IMR-90 (cell line): ENCODE measurements at regions not wholly inside any gene's neighbourhood (a gene's known extent, or its start where the extent isn't known, plus 50 kb on each side); places are given as distances from the start of the nearest gene placed in this dataset.
"Not testable (repeated sequence)": the region's sequence is repeated elsewhere in the genome, so short reads cannot be mapped to it uniquely, and the experiment has no call there.

ENCODE experiments used
- BHLHE40 ChIP-seq: fragments of 150-350 bp; IDR thresholded peaks from 2 replicates; pipeline ENCODE4 v1.6.1; 2016; ENCODE audit warnings: mild to moderate bottlenecking, low read depth, low read length
- CEBPB ChIP-seq: IDR thresholded peaks from 2 replicates; pipeline ENCODE4 v1.6.1; 2012; ENCODE audit warnings: low read depth, low read length, improper control_type of control experiment
- CHD1 ChIP-seq: IDR thresholded peaks from 2 replicates; pipeline ENCODE4 v1.6.1; 2012; ENCODE audit warnings: low read depth, low read length, improper control_type of control experiment
- CTCF ChIP-seq: conservative IDR thresholded peaks from 2 replicates; pipeline ENCODE4 v1.5.1; 2012; ENCODE audit warnings: mild to moderate bottlenecking, low read depth, low read length, improper control_type of control experiment
- ELK1 ChIP-seq: fragments of 150-350 bp; IDR thresholded peaks from 2 replicates; pipeline ENCODE4 v1.6.1; 2016; ENCODE audit warnings: low read depth, mild to moderate bottlenecking, low read length, moderate library complexity, borderline replicate concordance
- FOS ChIP-seq: fragments of 150-350 bp; IDR thresholded peaks from 2 replicates; pipeline ENCODE4 v1.6.1; 2016; ENCODE audit warnings: low read depth, low read length
- MAZ ChIP-seq: IDR thresholded peaks from 2 replicates; pipeline ENCODE4 v1.6.1; 2012; ENCODE audit warnings: low read depth, mild to moderate bottlenecking, low read length, improper control_type of control experiment, moderate library complexity, borderline replicate concordance
- MXI1 ChIP-seq: IDR thresholded peaks from 2 replicates; pipeline ENCODE4 v1.6.1; 2012; ENCODE audit warnings: low read depth, mild to moderate bottlenecking, low read length, moderate library complexity, borderline replicate concordance
- NFE2L2 ChIP-seq: fragments of 150-350 bp; IDR thresholded peaks from 2 replicates; pipeline ENCODE4 v1.6.1; 2016; ENCODE audit warnings: low read depth, mild to moderate bottlenecking, low read length
- POLR2A ChIP-seq: IDR thresholded peaks from 2 replicates; pipeline ENCODE4 v1.6.1; 2012; ENCODE audit warnings: mild to moderate bottlenecking, low read depth, low read length
- RAD21 ChIP-seq: IDR thresholded peaks from 2 replicates; pipeline ENCODE4 v1.6.1; 2012; ENCODE audit warnings: low read length, improper control_type of control experiment
- RCOR1 ChIP-seq: IDR thresholded peaks from 2 replicates; pipeline ENCODE4 v1.6.1; 2012; ENCODE audit warnings: mild to moderate bottlenecking, low read length, improper control_type of control experiment; ENCODE audit not compliant: insufficient replicate concordance
- SMC3 ChIP-seq: fragments of 150-350 bp; IDR thresholded peaks from 2 replicates; pipeline ENCODE4 v1.6.1; 2016; ENCODE audit warnings: low read depth, mild to moderate bottlenecking, antibody characterized with exemption, low read length, moderate library complexity
- USF2 ChIP-seq: fragments of 150-350 bp; IDR thresholded peaks from 2 replicates; pipeline ENCODE4 v1.6.1; 2017; ENCODE audit warnings: mild to moderate bottlenecking, antibody characterized with exemption, low read length, low read depth

- TF ChIP-seq FOS, CTCF, ELK1, CHD1, CEBPB, RAD21, BHLHE40, SMC3, POLR2A, MXI1, RCOR1, NFE2L2, MAZ, USF2: not testable (repeated sequence)
These were observed 311.9 kb upstream of the PLGLB2 start for GRCh38 chr2:87436007-87436406.
